Mucosa of descending colon (tissue), 3 donors: ENCODE measurements at regions not wholly inside any gene's neighbourhood (a gene's known extent, or its start where the extent isn't known, plus 50 kb on each side); places are given as distances from the start of the nearest gene placed in this dataset.

Source experiments
- ATAC-seq: fragments of 200-7000 bp; cut with Tn5 transposase; one replicate; pipeline ENCODE4 v1.9.1; 2020; ENCODE audit warnings: mild to moderate bottlenecking, moderate library complexity
- DNase-seq, 3 donors: peaks; one replicate each; pipeline ENCODE4 v3.0.0-alpha.2; 2020
- H3K36me3 ChIP-seq: fragments of 200-600 bp; one replicate; pipeline ENCODE4 v1.8.0; 2021; ENCODE audit warnings: low read depth, mild to moderate bottlenecking
- H3K4me1 ChIP-seq: fragments of 200-600 bp; one replicate; pipeline ENCODE4 v1.8.0; 2021; ENCODE audit warnings: low read depth, mild to moderate bottlenecking
- H3K4me3 ChIP-seq: fragments of 200-600 bp; one replicate; pipeline ENCODE4 v1.8.0; 2021; ENCODE audit warnings: mild to moderate bottlenecking
- H3K9me3 ChIP-seq: fragments of 200-600 bp; one replicate; pipeline ENCODE4 v1.8.0; 2021; ENCODE audit warnings: mild to moderate bottlenecking
- CTCF ChIP-seq: fragments of 200-600 bp; IDR thresholded peaks from one replicate; pipeline ENCODE4 v1.8.0; 2022; ENCODE audit warnings: antibody characterized with exemption, mild to moderate bottlenecking
- intact Hi-C, 2 donors: fragments of 100-400 bp; cut with DNase I in 1 of 2; cut with micrococcal nuclease in 1 of 2; formaldehyde crosslinking; loops; one replicate each; pipeline versions ENCODE4 v1.11.0 to v1.11.1; 2022; cut with DNase I, micrococcal nuclease
- donor health status: DM: no; HTN: no; CAD: no; lungs with moderate emphysema.
- donor health status: DM: no; HTN: no; CAD: no.
- donor health status: DM: no; HTN: yes; CAD: no.

- H3K36me3 ChIP-seq: no peaks in the 10 kb centered on the region
- ATAC-seq (no peak), DNase-seq (no peak)
- TF ChIP-seq CTCF: no peak
- H3K9me3 ChIP-seq: peaks cover 17% of the 10 kb centered on the region
- intact Hi-C loops: no loop called here
- no peak overlapping the region for H3K4me3 ChIP-seq
- H3K4me1 ChIP-seq: no peaks in the 10 kb centered on the region
Measured at GRCh38 chr4:33268776-33269175, 2548.6 kb downstream of the PCDH7 start.

- ATAC-seq (no peak), DNase-seq (no peak)
- Histone ChIP-seq H3K36me3 (no peaks in the 10 kb centered on the region), H3K4me1 (no peaks in the 10 kb centered on the region), H3K9me3 (peaks cover 15% of the 10 kb centered on the region), H3K4me3 (no peak overlapping the region)
- intact Hi-C loops: no loop called here
- no peak for TF ChIP-seq CTCF
Measured at GRCh38 chr4:33270403-33270802, 2550.2 kb downstream of the PCDH7 start.

- ATAC-seq (no peak), DNase-seq (no peak)
- no peak for TF ChIP-seq CTCF
- Histone ChIP-seq H3K4me1 (no peaks in the 10 kb centered on the region), H3K9me3 (peaks cover 15% of the 10 kb centered on the region), H3K36me3 (no peaks in the 10 kb centered on the region), H3K4me3 (no peak overlapping the region)
- intact Hi-C loops: no loop called here
Measured at GRCh38 chr4:33272722-33273121, 2552.6 kb downstream of the PCDH7 start.

GRCh38 chr4:33283818-33284217, 2563.6 kb downstream of the PCDH7 start:
- no peaks in the 10 kb centered on the region for H3K36me3 ChIP-seq
- H3K9me3 ChIP-seq: peaks cover 20% of the 10 kb centered on the region
- TF ChIP-seq CTCF: no peak
- no peak overlapping the region for H3K4me3 ChIP-seq
- ATAC-seq (no peak), DNase-seq (no peak)
- no peaks in the 10 kb centered on the region for H3K4me1 ChIP-seq
- intact Hi-C loops: no loop called here

- Histone ChIP-seq H3K9me3 (peaks cover 9% of the 10 kb centered on the region), H3K36me3 (no peaks in the 10 kb centered on the region), H3K4me1 (no peaks in the 10 kb centered on the region), H3K4me3 (no peak overlapping the region)
- no peak for TF ChIP-seq CTCF
- DNase-seq (no peak), ATAC-seq (no peak)
- intact Hi-C loops: no loop called here
Measured at GRCh38 chr4:33296876-33297455, 2576.8 kb downstream of the PCDH7 start.

- Histone ChIP-seq H3K9me3 (peaks cover 15% of the 10 kb centered on the region), H3K4me1 (no peaks in the 10 kb centered on the region), H3K36me3 (no peaks in the 10 kb centered on the region), H3K4me3 (no peak overlapping the region)
- DNase-seq (no peak), ATAC-seq (no peak)
- intact Hi-C loops: no loop called here
- no peak for TF ChIP-seq CTCF
Measured at GRCh38 chr4:33302321-33302720, 2582.2 kb downstream of the PCDH7 start.
